GM12891 (cell line): ENCODE measurements at regions not wholly inside any gene's neighbourhood (a gene's known extent, or its start where the extent isn't known, plus 50 kb on each side); places are given as distances from the start of the nearest gene placed in this dataset.

Source experiments
- POLR2A ChIP-seq: IDR thresholded peaks from 2 replicates; pipeline ENCODE4 v1.6.1; 2011; ENCODE audit warnings: low read depth, low read length, control low read depth
- POLR2AphosphoS5 ChIP-seq: IDR thresholded peaks from 2 replicates; pipeline ENCODE4 v1.6.1; 2011; ENCODE audit warnings: low read depth, low read length, control low read depth

DNA sequence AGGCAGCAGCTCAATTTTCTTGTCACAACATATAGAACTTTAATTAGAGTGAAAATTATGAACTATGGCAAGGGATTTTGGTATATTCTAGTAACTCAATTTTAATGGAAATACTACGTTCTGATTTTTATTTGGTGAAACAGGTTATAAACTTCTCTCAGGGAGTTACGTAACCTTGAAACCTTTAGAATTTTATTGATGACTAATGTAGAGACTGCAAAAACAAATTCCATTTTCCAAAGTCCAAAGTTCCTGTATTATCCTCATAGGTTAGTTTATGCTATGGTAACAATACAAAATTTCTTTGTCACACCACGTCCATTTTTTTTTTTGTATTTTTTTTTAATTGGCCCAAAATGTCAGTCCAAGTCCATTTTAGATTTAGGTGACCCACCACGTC lies 185.7 kb downstream of the KLF5 start:
- TF ChIP-seq POLR2AphosphoS5 (no peak), POLR2A (no peak)
